ENCODE measurements at regions not wholly inside any gene's neighbourhood (a gene's known extent, or its start where the extent isn't known, plus 50 kb on each side); places are given as distances from the start of the nearest gene placed in this dataset.

- no peak for TF ChIP-seq REST (IDR thresholded peaks at IDR 0.05; ENCODE audit: low read depth)
Measured at GRCh38 chr9:89915187-89915586, 310.4 kb downstream of the GADD45G start (continued).

GRCh38 chr9:89916001-89916597, 311.3 kb downstream of the GADD45G start:
- Histone ChIP-seq H3K4me1 (ENCODE audit: control insufficient read depth in 1 of 2, insufficient read depth in 2 of 2, low read length in 2 of 2) (no peaks in the 10 kb centered on the region), H3K4me2 (ENCODE audit: low read length) (no peak overlapping the region), H3K9me3 (ENCODE audit: control insufficient read depth in 1 of 2, insufficient read depth in 1 of 2, low read depth in 1 of 2, low read length in 2 of 2) (no peaks in the 10 kb centered on the region), H3K9me2 (ENCODE audit: insufficient read depth) (no peaks in the 10 kb centered on the region), H3K36me3 (ENCODE audit: control insufficient read depth in 1 of 2, insufficient read depth in 2 of 2, low read length in 2 of 2) (no peaks in the 10 kb centered on the region), H2AFZ (ENCODE audit: low read depth, low read length, poor library complexity, severe bottlenecking) (no peak overlapping the region), H3K4me3 (replicated peaks in 1 of 2; ENCODE audit: low read depth in 1 of 2, low read length in 2 of 2) (no peak overlapping the region), H3K79me2 (ENCODE audit: insufficient read depth, low read length) (no peaks in the 10 kb centered on the region), H3K27ac (ENCODE audit: low read depth, low read length) (no peak overlapping the region), H3K27me3 (ENCODE audit: insufficient read depth, low read length) (peaks cover 7% of the 10 kb centered on the region; the same call in 1 of the 2 replicates), H4K20me1 (ENCODE audit: insufficient read depth) (no peaks in the 10 kb centered on the region), H3K9ac (ENCODE audit: low read length) (no peak overlapping the region)
- intact Hi-C loops (cut with micrococcal nuclease): no loop called here
- ChIA-PET CTCF (interaction anchor here (1.4 to 2.4 kb wide), 2 partner anchors 313 to 318 kb away, joined by 4 to 9 read pairs; no protein-coding TSS in a partner anchor), POLR2A (no interaction called here), RAD21 (ENCODE audit: low non-redundant PET in 1 of 2, low total read pairs in 2 of 2, uncharacterized antibody in 2 of 2, unreplicated experiment in 2 of 2) (no interaction called here)
- TF ChIP-seq RAD21 (IDR thresholded peaks at IDR 0.05; ENCODE audit: low read depth) (no peak), POLR2A (IDR thresholded peaks at IDR 0.05; ENCODE audit: borderline replicate concordance, extremely low read depth, insufficient read depth, insufficient read length) (no peak), SIN3A (IDR thresholded peaks at IDR 0.05; ENCODE audit: low read depth) (no peak), ZNF274 (IDR thresholded peaks at IDR 0.05; ENCODE audit: low read depth, low read length) (no peak), CBX3 (IDR thresholded peaks at IDR 0.05; ENCODE audit: low read depth) (no peak)
- DNase-seq (ENCODE audit: low read depth, low spot score) (no peak), ATAC-seq (no peak)
- no TSS peak for BruUV-seq (replicated peaks)
